GM23338 (cell line): ENCODE measurements at regions not wholly inside any gene's neighbourhood (a gene's known extent, or its start where the extent isn't known, plus 50 kb on each side); places are given as distances from the start of the nearest gene placed in this dataset.

ENCODE experiments used
- CREB1 ChIP-seq: fragments of 250-450 bp; sonication (Bioruptor Pico); IDR thresholded peaks from 2 replicates; pipeline ENCODE4 v1.5.0; 2020; ENCODE audit warnings: low read depth, mild to moderate bottlenecking, moderate library complexity
- EZH2 ChIP-seq: fragments of 200-600 bp; sonication (generic); IDR thresholded peaks from one replicate; pipeline ENCODE4 v1.8.0; 2017; ENCODE audit warnings: antibody characterized with exemption, mild to moderate bottlenecking, low read depth; ENCODE audit not compliant: unreplicated experiment
- EZH2phosphoT487 ChIP-seq: fragments of 200-600 bp; sonication (generic); IDR thresholded peaks from one replicate; pipeline ENCODE4 v1.8.1; 2018; ENCODE audit warnings: antibody characterized with exemption; ENCODE audit not compliant: unreplicated experiment
- JUNB ChIP-seq: IDR thresholded peaks from one replicate; pipeline ENCODE4 v1.6.1; 2016; ENCODE audit warnings: antibody characterized with exemption; ENCODE audit not compliant: unreplicated experiment
- NANOG ChIP-seq: IDR thresholded peaks from 2 replicates; pipeline ENCODE4 v1.6.1; 2016; ENCODE audit warnings: antibody characterized with exemption, borderline replicate concordance
- POLR2AphosphoS5 ChIP-seq: IDR thresholded peaks from 2 replicates; pipeline ENCODE4 v1.6.1; 2016; ENCODE audit warnings: antibody characterized with exemption, low read depth
- STAT1 ChIP-seq: IDR thresholded peaks from one replicate; pipeline ENCODE4 v1.6.1; 2016; ENCODE audit warnings: antibody characterized with exemption; ENCODE audit not compliant: unreplicated experiment
- ZNF114 ChIP-seq: fragments of 250-450 bp; sonication (Bioruptor Pico); IDR thresholded peaks from 2 replicates; pipeline ENCODE4 v1.5.0; 2020; ENCODE audit warnings: mild to moderate bottlenecking, moderate library complexity
- ZNF331 ChIP-seq: fragments of 250-450 bp; sonication (Bioruptor Pico); IDR thresholded peaks from 2 replicates; pipeline ENCODE4 v1.5.0; 2020; ENCODE audit warnings: low read depth, mild to moderate bottlenecking, moderate library complexity
- TF ChIP-seq, protein P1 (sequence below), 2 experiments: fragments of 200-600 bp in 1 of 2; sonication (generic) in 1 of 2; conservative IDR thresholded peaks; 2 replicates each; pipeline versions ENCODE4 v1.5.1 to v1.6.1; 2016 to 2017; ENCODE audit warnings: antibody characterized with exemption in 2 of 2, low read depth in 2 of 2, mild to moderate bottlenecking in 2 of 2, moderate library complexity in 1 of 2
- TF ChIP-seq, protein P2 (sequence below): IDR thresholded peaks from one replicate; pipeline ENCODE4 v1.6.1; 2018; ENCODE audit warnings: antibody characterized with exemption; ENCODE audit not compliant: unreplicated experiment
- TF ChIP-seq, protein P3 (sequence below): IDR thresholded peaks from 2 replicates; pipeline ENCODE4 v1.6.1; 2016; ENCODE audit warnings: antibody characterized with exemption
- TF ChIP-seq, protein P4 (sequence below): fragments of 250-450 bp; sonication (Bioruptor Pico); IDR thresholded peaks from 2 replicates; pipeline ENCODE4 v1.5.0; 2020; ENCODE audit warnings: mild to moderate bottlenecking, moderate library complexity

- TF ChIP-seq, protein P1, sequence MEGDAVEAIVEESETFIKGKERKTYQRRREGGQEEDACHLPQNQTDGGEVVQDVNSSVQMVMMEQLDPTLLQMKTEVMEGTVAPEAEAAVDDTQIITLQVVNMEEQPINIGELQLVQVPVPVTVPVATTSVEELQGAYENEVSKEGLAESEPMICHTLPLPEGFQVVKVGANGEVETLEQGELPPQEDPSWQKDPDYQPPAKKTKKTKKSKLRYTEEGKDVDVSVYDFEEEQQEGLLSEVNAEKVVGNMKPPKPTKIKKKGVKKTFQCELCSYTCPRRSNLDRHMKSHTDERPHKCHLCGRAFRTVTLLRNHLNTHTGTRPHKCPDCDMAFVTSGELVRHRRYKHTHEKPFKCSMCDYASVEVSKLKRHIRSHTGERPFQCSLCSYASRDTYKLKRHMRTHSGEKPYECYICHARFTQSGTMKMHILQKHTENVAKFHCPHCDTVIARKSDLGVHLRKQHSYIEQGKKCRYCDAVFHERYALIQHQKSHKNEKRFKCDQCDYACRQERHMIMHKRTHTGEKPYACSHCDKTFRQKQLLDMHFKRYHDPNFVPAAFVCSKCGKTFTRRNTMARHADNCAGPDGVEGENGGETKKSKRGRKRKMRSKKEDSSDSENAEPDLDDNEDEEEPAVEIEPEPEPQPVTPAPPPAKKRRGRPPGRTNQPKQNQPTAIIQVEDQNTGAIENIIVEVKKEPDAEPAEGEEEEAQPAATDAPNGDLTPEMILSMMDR (conservative IDR thresholded peaks at IDR 0.05; ENCODE audit: low read depth in 2 of 2), result no peak
- TF ChIP-seq, protein P2, sequence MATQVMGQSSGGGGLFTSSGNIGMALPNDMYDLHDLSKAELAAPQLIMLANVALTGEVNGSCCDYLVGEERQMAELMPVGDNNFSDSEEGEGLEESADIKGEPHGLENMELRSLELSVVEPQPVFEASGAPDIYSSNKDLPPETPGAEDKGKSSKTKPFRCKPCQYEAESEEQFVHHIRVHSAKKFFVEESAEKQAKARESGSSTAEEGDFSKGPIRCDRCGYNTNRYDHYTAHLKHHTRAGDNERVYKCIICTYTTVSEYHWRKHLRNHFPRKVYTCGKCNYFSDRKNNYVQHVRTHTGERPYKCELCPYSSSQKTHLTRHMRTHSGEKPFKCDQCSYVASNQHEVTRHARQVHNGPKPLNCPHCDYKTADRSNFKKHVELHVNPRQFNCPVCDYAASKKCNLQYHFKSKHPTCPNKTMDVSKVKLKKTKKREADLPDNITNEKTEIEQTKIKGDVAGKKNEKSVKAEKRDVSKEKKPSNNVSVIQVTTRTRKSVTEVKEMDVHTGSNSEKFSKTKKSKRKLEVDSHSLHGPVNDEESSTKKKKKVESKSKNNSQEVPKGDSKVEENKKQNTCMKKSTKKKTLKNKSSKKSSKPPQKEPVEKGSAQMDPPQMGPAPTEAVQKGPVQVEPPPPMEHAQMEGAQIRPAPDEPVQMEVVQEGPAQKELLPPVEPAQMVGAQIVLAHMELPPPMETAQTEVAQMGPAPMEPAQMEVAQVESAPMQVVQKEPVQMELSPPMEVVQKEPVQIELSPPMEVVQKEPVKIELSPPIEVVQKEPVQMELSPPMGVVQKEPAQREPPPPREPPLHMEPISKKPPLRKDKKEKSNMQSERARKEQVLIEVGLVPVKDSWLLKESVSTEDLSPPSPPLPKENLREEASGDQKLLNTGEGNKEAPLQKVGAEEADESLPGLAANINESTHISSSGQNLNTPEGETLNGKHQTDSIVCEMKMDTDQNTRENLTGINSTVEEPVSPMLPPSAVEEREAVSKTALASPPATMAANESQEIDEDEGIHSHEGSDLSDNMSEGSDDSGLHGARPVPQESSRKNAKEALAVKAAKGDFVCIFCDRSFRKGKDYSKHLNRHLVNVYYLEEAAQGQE, result peak; percentile 77
- no peak for TF ChIP-seq EZH2
- no peak for TF ChIP-seq POLR2AphosphoS5
- no peak for TF ChIP-seq EZH2phosphoT487
- TF ChIP-seq, protein P3, sequence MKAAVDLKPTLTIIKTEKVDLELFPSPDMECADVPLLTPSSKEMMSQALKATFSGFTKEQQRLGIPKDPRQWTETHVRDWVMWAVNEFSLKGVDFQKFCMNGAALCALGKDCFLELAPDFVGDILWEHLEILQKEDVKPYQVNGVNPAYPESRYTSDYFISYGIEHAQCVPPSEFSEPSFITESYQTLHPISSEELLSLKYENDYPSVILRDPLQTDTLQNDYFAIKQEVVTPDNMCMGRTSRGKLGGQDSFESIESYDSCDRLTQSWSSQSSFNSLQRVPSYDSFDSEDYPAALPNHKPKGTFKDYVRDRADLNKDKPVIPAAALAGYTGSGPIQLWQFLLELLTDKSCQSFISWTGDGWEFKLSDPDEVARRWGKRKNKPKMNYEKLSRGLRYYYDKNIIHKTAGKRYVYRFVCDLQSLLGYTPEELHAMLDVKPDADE, result no peak
- TF ChIP-seq CREB1 (CRISPR knock-in tag), result no peak
- TF ChIP-seq JUNB, result no peak
- TF ChIP-seq ZNF114 (CRISPR knock-in tag), result no peak
- TF ChIP-seq ZNF331 (CRISPR knock-in tag), result no peak
- TF ChIP-seq NANOG, result no peak
- TF ChIP-seq, protein P4, sequence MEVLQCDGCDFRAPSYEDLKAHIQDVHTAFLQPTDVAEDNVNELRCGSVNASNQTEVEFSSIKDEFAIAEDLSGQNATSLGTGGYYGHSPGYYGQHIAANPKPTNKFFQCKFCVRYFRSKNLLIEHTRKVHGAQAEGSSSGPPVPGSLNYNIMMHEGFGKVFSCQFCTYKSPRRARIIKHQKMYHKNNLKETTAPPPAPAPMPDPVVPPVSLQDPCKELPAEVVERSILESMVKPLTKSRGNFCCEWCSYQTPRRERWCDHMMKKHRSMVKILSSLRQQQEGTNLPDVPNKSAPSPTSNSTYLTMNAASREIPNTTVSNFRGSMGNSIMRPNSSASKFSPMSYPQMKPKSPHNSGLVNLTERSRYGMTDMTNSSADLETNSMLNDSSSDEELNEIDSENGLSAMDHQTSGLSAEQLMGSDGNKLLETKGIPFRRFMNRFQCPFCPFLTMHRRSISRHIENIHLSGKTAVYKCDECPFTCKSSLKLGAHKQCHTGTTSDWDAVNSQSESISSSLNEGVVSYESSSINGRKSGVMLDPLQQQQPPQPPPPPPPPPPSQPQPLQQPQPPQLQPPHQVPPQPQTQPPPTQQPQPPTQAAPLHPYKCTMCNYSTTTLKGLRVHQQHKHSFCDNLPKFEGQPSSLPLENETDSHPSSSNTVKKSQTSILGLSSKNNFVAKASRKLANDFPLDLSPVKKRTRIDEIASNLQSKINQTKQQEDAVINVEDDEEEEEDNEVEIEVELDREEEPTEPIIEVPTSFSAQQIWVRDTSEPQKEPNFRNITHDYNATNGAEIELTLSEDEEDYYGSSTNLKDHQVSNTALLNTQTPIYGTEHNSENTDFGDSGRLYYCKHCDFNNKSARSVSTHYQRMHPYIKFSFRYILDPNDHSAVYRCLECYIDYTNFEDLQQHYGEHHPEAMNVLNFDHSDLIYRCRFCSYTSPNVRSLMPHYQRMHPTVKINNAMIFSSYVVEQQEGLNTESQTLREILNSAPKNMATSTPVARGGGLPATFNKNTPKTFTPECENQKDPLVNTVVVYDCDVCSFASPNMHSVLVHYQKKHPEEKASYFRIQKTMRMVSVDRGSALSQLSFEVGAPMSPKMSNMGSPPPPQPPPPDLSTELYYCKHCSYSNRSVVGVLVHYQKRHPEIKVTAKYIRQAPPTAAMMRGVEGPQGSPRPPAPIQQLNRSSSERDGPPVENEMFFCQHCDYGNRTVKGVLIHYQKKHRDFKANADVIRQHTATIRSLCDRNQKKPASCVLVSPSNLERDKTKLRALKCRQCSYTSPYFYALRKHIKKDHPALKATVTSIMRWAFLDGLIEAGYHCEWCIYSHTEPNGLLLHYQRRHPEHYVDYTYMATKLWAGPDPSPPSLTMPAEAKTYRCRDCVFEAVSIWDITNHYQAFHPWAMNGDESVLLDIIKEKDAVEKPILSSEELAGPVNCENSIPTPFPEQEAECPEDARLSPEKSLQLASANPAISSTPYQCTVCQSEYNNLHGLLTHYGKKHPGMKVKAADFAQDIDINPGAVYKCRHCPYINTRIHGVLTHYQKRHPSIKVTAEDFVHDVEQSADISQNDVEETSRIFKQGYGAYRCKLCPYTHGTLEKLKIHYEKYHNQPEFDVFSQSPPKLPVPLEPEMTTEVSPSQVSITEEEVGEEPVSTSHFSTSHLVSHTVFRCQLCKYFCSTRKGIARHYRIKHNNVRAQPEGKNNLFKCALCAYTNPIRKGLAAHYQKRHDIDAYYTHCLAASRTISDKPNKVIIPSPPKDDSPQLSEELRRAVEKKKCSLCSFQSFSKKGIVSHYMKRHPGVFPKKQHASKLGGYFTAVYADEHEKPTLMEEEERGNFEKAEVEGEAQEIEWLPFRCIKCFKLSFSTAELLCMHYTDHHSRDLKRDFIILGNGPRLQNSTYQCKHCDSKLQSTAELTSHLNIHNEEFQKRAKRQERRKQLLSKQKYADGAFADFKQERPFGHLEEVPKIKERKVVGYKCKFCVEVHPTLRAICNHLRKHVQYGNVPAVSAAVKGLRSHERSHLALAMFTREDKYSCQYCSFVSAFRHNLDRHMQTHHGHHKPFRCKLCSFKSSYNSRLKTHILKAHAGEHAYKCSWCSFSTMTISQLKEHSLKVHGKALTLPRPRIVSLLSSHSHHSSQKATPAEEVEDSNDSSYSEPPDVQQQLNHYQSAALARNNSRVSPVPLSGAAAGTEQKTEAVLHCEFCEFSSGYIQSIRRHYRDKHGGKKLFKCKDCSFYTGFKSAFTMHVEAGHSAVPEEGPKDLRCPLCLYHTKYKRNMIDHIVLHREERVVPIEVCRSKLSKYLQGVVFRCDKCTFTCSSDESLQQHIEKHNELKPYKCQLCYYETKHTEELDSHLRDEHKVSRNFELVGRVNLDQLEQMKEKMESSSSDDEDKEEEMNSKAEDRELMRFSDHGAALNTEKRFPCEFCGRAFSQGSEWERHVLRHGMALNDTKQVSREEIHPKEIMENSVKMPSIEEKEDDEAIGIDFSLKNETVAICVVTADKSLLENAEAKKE (CRISPR knock-in tag), result no peak
- TF ChIP-seq STAT1, result no peak
Measured at GRCh38 chr6:139801571-139802321, 427.3 kb upstream of the CITED2 start.
